WTC11 (cell line): ENCODE measurements at regions not wholly inside any gene's neighbourhood (a gene's known extent, or its start where the extent isn't known, plus 50 kb on each side); places are given as distances from the start of the nearest gene placed in this dataset.

Source experiments
- CTCF ChIP-seq: fragments of 200-600 bp; IDR thresholded peaks from 2 replicates; pipeline ENCODE4 v1.8.0; 2022; ENCODE audit warnings: antibody characterized with exemption
- ESRRA ChIP-seq: sonication (generic); formaldehyde crosslinking; IDR thresholded peaks from 2 replicates; pipeline ENCODE4 v1.8.1; 2022; ENCODE audit warnings: mild to moderate bottlenecking, missing genetic modification reagents, borderline replicate concordance
- FOXP1 ChIP-seq: sonication (generic); formaldehyde crosslinking; IDR thresholded peaks from 2 replicates; pipeline ENCODE4 v1.8.0; 2022; ENCODE audit warnings: missing genetic modification reagents, mild to moderate bottlenecking, moderate library complexity, borderline replicate concordance
- MAX ChIP-seq: sonication (generic); formaldehyde crosslinking; IDR thresholded peaks from 2 replicates; pipeline ENCODE4 v1.8.0; 2022; ENCODE audit warnings: mild to moderate bottlenecking, missing genetic modification reagents
- NFYB ChIP-seq: sonication (generic); formaldehyde crosslinking; conservative IDR thresholded peaks from 2 replicates; pipeline ENCODE4 v1.8.0; 2022; ENCODE audit warnings: low read depth, missing genetic modification reagents
- NR2C2 ChIP-seq: sonication (generic); formaldehyde crosslinking; IDR thresholded peaks from 2 replicates; pipeline ENCODE4 v1.8.0; 2022; ENCODE audit warnings: mild to moderate bottlenecking, missing genetic modification reagents
- SP1 ChIP-seq: sonication (generic); formaldehyde crosslinking; conservative IDR thresholded peaks from 2 replicates; pipeline ENCODE4 v1.8.1; 2022; ENCODE audit warnings: missing genetic modification reagents
- TEAD4 ChIP-seq: sonication (generic); formaldehyde crosslinking; IDR thresholded peaks from 2 replicates; pipeline ENCODE4 v1.8.0; 2022; ENCODE audit warnings: mild to moderate bottlenecking, missing genetic modification reagents
- USF1 ChIP-seq: sonication (generic); formaldehyde crosslinking; IDR thresholded peaks from 2 replicates; pipeline ENCODE4 v1.8.0; 2022; ENCODE audit warnings: mild to moderate bottlenecking, missing genetic modification reagents
- ZNF121 ChIP-seq: sonication (generic); formaldehyde crosslinking; IDR thresholded peaks from 2 replicates; pipeline ENCODE4 v1.8.0; 2023; ENCODE audit warnings: missing genetic modification reagents

- TF ChIP-seq TEAD4 (CRISPR knock-in tag) (no peak), USF1 (CRISPR knock-in tag) (no peak), NFYB (CRISPR knock-in tag) (no peak), ZNF121 (no peak), ESRRA (CRISPR knock-in tag) (no peak), FOXP1 (CRISPR knock-in tag) (no peak), MAX (CRISPR knock-in tag) (no peak), CTCF (no peak), NR2C2 (no peak), SP1 (no peak)
Observed at GRCh38 chr5:17816505-17816904, 182.2 kb downstream of the TAF11L14 start.
